ENCODE measurements at regions not wholly inside any gene's neighbourhood (a gene's known extent, or its start where the extent isn't known, plus 50 kb on each side); places are given as distances from the start of the nearest gene placed in this dataset.

- TF ChIP-seq HDGF (IDR thresholded peaks at IDR 0.05) (no peak), SIN3B (IDR thresholded peaks at IDR 0.05; ENCODE audit: low read depth) (no peak), MXD1 (CRISPR knock-in tag; IDR thresholded peaks at IDR 0.05; ENCODE audit: borderline replicate concordance, poor library complexity, severe bottlenecking) (no peak), FIP1L1 (IDR thresholded peaks at IDR 0.05; ENCODE audit: low read depth, low read length, poor library complexity, severe bottlenecking) (no peak), ZNF592 (IDR thresholded peaks at IDR 0.05) (no peak), REST (IDR thresholded peaks at IDR 0.05; ENCODE audit: borderline replicate concordance) (0 out of 2 replicates have a peak, but pooled peaks have one; percentile 11), REST (CRISPR knock-in tag; IDR thresholded peaks at IDR 0.05; ENCODE audit: low read depth) (no peak), ZSCAN29 (IDR thresholded peaks at IDR 0.05) (no peak), HSF4 (CRISPR knock-in tag; IDR thresholded peaks at IDR 0.05; ENCODE audit: borderline replicate concordance) (no peak), RBM17 (IDR thresholded peaks at IDR 0.05; ENCODE audit: borderline replicate concordance, low read depth, low read length) (no peak), ZBTB33 (CRISPR knock-in tag; IDR thresholded peaks at IDR 0.05) (no peak), FOXK2 (conservative IDR thresholded peaks at IDR 0.05 in 1 of 2, IDR thresholded peaks at IDR 0.05 in 1 of 2; ENCODE audit: low read depth in 2 of 2) (no peak)
These were observed 175.8 kb upstream of the GGTLC1 start (continued) for GRCh38 chr20:24164360-24164759.

Data from K562 (cell line).